ENCODE measurements at regions not wholly inside any gene's neighbourhood (a gene's known extent, or its start where the extent isn't known, plus 50 kb on each side); places are given as distances from the start of the nearest gene placed in this dataset.

DNA sequence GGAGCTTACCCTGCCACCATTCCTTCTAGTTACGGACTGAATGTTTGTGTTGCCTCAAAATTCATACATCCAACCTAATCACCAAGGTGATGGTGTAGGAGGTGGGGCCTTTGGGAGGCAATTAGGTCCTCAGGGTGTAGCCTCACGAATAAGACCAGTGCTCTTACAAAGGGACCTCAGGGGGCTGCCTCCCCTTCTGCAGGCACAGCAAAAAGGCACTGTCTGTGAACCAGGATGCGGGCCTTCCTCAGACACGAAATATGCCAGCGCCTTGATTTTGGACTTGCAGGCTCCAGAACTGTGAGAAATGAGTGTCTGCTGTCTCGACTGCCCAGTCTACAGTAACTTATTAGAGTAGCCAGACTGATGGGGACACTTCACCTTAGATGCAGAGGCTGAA, 150.4 kb upstream of the HDAC4 start:
- DNase-seq (ENCODE audit: low read depth, low spot score) (no peak), FAIRE-seq (no peak)
- Histone ChIP-seq H3K4me2 (ENCODE audit: insufficient read depth, low read length) (no peak overlapping the region), H3K4me3 (replicated peaks in 1 of 3; ENCODE audit: insufficient read depth in 1 of 3, low read depth in 1 of 3, low read length in 3 of 3) (no peak overlapping the region), H4K20me1 (replicated peaks; ENCODE audit: control insufficient read depth, extremely low read depth, insufficient read depth, low read length) (no peaks in the 10 kb centered on the region), H3K27ac (ENCODE audit: insufficient read depth, low read depth, low read length) (no peak overlapping the region), H3K9me3 (replicated peaks; ENCODE audit: control insufficient read depth, insufficient read depth, low read length) (no peaks in the 10 kb centered on the region), H3K9ac (replicated peaks; ENCODE audit: extremely low read depth, insufficient read depth, low read length) (no peak overlapping the region), H3K36me3 (ENCODE audit: control insufficient read depth in 2 of 2, extremely low read depth in 1 of 2, insufficient read depth in 2 of 2, low read length in 2 of 2) (no peaks in the 10 kb centered on the region), H3K27me3 (ENCODE audit: control insufficient read depth in 2 of 2, insufficient read depth in 2 of 2, low read length in 2 of 2) (no peaks in the 10 kb centered on the region), H2AFZ (ENCODE audit: low read depth, low read length) (no peak overlapping the region), H3K4me1 (ENCODE audit: control insufficient read depth, extremely low read depth, insufficient read depth, low read length) (no peaks in the 10 kb centered on the region), H3K79me2 (ENCODE audit: control insufficient read depth, insufficient read depth, low read length) (no peaks in the 10 kb centered on the region), H3K9me1 (replicated peaks; ENCODE audit: control insufficient read depth, extremely low read depth, insufficient read depth, low read length) (no peaks in the 10 kb centered on the region)
- dilution Hi-C loops (cut with MboI; ENCODE audit: extremely low pct_ligation_motif_present, low sequenced_read_pairs) (no loop called here), intact Hi-C loops (cut with micrococcal nuclease) (no loop called here)
- ChIA-PET CTCF (no interaction called here), POLR2A (no interaction called here)
- TF ChIP-seq POLR2AphosphoS5 (IDR thresholded peaks at IDR 0.05; ENCODE audit: insufficient read depth, low read depth, low read length) (no peak), EZH2 (IDR thresholded peaks at IDR 0.05; ENCODE audit: borderline replicate concordance, low read depth, low read length, severe bottlenecking) (no peak), GATA2 (IDR thresholded peaks at IDR 0.05; ENCODE audit: insufficient read depth, insufficient read length, low read depth, low read length) (no peak), POLR2A (IDR thresholded peaks at IDR 0.05; ENCODE audit: low read depth, low read length) (no peak), FOS (IDR thresholded peaks at IDR 0.05; ENCODE audit: borderline replicate concordance, insufficient read depth, low read length) (no peak), MYC (IDR thresholded peaks at IDR 0.05; ENCODE audit: low read depth, low read length) (no peak), JUN (IDR thresholded peaks at IDR 0.05; ENCODE audit: borderline replicate concordance, insufficient read depth, insufficient read length, low read depth) (no peak)
- TF ChIP-seq, protein P1, sequence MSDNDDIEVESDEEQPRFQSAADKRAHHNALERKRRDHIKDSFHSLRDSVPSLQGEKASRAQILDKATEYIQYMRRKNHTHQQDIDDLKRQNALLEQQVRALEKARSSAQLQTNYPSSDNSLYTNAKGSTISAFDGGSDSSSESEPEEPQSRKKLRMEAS (IDR thresholded peaks at IDR 0.05; ENCODE audit: insufficient read depth, insufficient read length), result no peak
- TF ChIP-seq, protein P2, sequence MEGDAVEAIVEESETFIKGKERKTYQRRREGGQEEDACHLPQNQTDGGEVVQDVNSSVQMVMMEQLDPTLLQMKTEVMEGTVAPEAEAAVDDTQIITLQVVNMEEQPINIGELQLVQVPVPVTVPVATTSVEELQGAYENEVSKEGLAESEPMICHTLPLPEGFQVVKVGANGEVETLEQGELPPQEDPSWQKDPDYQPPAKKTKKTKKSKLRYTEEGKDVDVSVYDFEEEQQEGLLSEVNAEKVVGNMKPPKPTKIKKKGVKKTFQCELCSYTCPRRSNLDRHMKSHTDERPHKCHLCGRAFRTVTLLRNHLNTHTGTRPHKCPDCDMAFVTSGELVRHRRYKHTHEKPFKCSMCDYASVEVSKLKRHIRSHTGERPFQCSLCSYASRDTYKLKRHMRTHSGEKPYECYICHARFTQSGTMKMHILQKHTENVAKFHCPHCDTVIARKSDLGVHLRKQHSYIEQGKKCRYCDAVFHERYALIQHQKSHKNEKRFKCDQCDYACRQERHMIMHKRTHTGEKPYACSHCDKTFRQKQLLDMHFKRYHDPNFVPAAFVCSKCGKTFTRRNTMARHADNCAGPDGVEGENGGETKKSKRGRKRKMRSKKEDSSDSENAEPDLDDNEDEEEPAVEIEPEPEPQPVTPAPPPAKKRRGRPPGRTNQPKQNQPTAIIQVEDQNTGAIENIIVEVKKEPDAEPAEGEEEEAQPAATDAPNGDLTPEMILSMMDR (IDR thresholded peaks at IDR 0.05; ENCODE audit: extremely low read depth in 1 of 2, insufficient read depth in 1 of 2, low read depth in 1 of 2, low read length in 2 of 2), result no peak
- BruUV-seq (replicated peaks), result no TSS peak
